ENCODE measurements at regions not wholly inside any gene's neighbourhood (a gene's known extent, or its start where the extent isn't known, plus 50 kb on each side); places are given as distances from the start of the nearest gene placed in this dataset.

DNA sequence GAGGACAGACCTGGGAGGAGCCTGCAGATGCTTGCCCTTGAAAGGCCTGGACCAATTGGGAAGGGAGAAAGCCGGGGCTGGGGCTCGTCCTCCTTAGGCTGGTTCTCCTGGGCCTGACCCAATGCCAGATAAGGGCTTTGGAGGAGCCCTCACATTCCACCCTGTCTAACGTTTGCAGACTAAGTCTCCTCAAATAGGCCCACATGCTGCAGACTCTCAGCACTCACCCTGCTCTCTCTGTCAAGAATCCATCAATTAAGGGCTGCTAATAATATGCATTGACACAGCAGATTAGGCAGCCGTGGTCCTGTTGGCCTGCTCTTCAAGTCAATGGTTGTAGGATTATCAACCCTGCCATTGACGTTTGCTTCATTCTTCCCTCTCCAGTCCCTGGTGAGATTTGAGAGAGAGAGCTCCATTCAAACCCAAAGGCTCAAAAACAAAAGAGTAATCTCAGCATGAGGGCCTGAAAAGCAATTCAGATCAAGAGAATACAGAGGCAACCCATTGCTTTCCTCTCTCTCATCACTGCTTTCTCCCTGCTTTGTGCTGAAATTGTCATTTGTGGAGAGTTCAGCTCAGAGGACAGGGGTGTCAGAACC is 167.6 kb downstream of the INSIG2 start:
- Histone ChIP-seq H3F3A (replicated peaks; ENCODE audit: insufficient read depth) (no peaks in the 10 kb centered on the region), H3K36me3 (replicated peaks in 1 of 2; ENCODE audit: control insufficient read depth in 1 of 2, insufficient read depth in 2 of 2, low read length in 1 of 2) (no peaks in the 10 kb centered on the region), H2AFZ (ENCODE audit: low read depth) (no peak overlapping the region), H3K4me1 (ENCODE audit: control insufficient read depth in 1 of 2, insufficient read depth in 2 of 2, low read depth in 1 of 2, low read length in 1 of 2) (no peaks in the 10 kb centered on the region), H3K27ac (ENCODE audit: low read depth in 2 of 2, low read length in 1 of 2) (no peak overlapping the region), H3K79me2 (ENCODE audit: insufficient read depth) (no peaks in the 10 kb centered on the region), H3K4me2 (no peak overlapping the region), H3K4me3 (ENCODE audit: low read depth in 2 of 2, low read length in 1 of 2) (no peak overlapping the region), H3K27me3 (ENCODE audit: insufficient read depth) (no peaks in the 10 kb centered on the region), H3K9me3 (no peaks in the 10 kb centered on the region), H3K9me2 (no peaks in the 10 kb centered on the region), H3K9ac (no peak overlapping the region), H4K20me1 (ENCODE audit: insufficient read depth) (no peaks in the 10 kb centered on the region)
- TF ChIP-seq, protein P1, sequence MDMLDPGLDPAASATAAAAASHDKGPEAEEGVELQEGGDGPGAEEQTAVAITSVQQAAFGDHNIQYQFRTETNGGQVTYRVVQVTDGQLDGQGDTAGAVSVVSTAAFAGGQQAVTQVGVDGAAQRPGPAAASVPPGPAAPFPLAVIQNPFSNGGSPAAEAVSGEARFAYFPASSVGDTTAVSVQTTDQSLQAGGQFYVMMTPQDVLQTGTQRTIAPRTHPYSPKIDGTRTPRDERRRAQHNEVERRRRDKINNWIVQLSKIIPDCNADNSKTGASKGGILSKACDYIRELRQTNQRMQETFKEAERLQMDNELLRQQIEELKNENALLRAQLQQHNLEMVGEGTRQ (IDR thresholded peaks at IDR 0.05; ENCODE audit: borderline replicate concordance, low read depth, low read length), result no peak
- TF ChIP-seq SIN3A (IDR thresholded peaks at IDR 0.05; ENCODE audit: borderline replicate concordance, low read depth, low read length), result no peak
- TF ChIP-seq FOXM1 (IDR thresholded peaks at IDR 0.05; ENCODE audit: low read depth), result no peak
- no peak for TF ChIP-seq NFIC (IDR thresholded peaks at IDR 0.05; ENCODE audit: borderline replicate concordance)
- no peak for TF ChIP-seq TAF1 (IDR thresholded peaks at IDR 0.05; ENCODE audit: borderline replicate concordance, low read depth, low read length)
- TF ChIP-seq FOXJ3 (CRISPR knock-in tag; IDR thresholded peaks at IDR 0.05), result no peak
- no peak for TF ChIP-seq EP300 (IDR thresholded peaks at IDR 0.05; ENCODE audit: borderline replicate concordance in 1 of 2, low read depth in 1 of 2, low read length in 1 of 2)
- TF ChIP-seq, protein P2, sequence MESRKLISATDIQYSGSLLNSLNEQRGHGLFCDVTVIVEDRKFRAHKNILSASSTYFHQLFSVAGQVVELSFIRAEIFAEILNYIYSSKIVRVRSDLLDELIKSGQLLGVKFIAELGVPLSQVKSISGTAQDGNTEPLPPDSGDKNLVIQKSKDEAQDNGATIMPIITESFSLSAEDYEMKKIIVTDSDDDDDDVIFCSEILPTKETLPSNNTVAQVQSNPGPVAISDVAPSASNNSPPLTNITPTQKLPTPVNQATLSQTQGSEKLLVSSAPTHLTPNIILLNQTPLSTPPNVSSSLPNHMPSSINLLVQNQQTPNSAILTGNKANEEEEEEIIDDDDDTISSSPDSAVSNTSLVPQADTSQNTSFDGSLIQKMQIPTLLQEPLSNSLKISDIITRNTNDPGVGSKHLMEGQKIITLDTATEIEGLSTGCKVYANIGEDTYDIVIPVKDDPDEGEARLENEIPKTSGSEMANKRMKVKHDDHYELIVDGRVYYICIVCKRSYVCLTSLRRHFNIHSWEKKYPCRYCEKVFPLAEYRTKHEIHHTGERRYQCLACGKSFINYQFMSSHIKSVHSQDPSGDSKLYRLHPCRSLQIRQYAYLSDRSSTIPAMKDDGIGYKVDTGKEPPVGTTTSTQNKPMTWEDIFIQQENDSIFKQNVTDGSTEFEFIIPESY (IDR thresholded peaks at IDR 0.05; ENCODE audit: borderline replicate concordance, low read depth), result no peak
- TF ChIP-seq TEAD4 (IDR thresholded peaks at IDR 0.05; ENCODE audit: borderline replicate concordance, insufficient read depth), result no peak
- TF ChIP-seq CHD2 (IDR thresholded peaks at IDR 0.05; ENCODE audit: low read length, partially characterized antibody), result no peak
- CTCF ChIA-PET, result no interaction called here
- 3% methylated on average over 5 of the region's 5 CpGs for WGBS (ENCODE audit: low lambda C conversion rate)
- no peak for DNase-seq
- POLR2A ChIA-PET, result no interaction called here

DNA sequence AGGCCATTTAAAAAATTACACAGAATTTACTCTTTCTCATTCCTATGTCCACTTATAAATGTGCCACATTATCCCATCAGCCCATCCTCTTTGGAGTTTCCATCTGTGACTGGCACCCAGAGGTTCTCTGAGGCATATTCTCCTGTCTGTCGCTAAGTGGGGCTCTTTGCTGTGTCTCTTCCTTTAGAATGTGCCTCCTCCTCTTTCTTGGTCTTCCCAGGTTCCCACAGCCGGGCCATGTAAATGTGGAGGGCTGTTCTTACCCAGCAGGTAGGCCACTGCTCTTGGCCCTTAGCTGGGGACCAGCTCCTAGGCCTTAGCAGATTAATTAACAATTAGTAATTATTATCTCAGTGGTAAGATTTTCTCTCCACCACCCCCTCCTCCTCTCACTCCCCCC is 167.0 kb downstream of the INSIG2 start:
- Histone ChIP-seq H3K4me2 (no peak overlapping the region), H3K9me2 (no peaks in the 10 kb centered on the region), H3F3A (replicated peaks; ENCODE audit: insufficient read depth) (no peaks in the 10 kb centered on the region), H3K4me3 (ENCODE audit: low read depth in 2 of 2, low read length in 1 of 2) (no peak overlapping the region), H3K4me1 (ENCODE audit: control insufficient read depth in 1 of 2, insufficient read depth in 2 of 2, low read depth in 1 of 2, low read length in 1 of 2) (no peaks in the 10 kb centered on the region), H4K20me1 (ENCODE audit: insufficient read depth) (no peaks in the 10 kb centered on the region), H3K9ac (no peak overlapping the region), H3K9me3 (no peaks in the 10 kb centered on the region), H3K27ac (ENCODE audit: low read depth in 2 of 2, low read length in 1 of 2) (no peak overlapping the region), H3K27me3 (ENCODE audit: insufficient read depth) (no peaks in the 10 kb centered on the region), H3K36me3 (replicated peaks in 1 of 2; ENCODE audit: control insufficient read depth in 1 of 2, insufficient read depth in 2 of 2, low read length in 1 of 2) (no peaks in the 10 kb centered on the region), H2AFZ (ENCODE audit: low read depth) (no peak overlapping the region), H3K79me2 (ENCODE audit: insufficient read depth) (no peaks in the 10 kb centered on the region)
- ChIA-PET POLR2A (no interaction called here), CTCF (no interaction called here)
- no peak for TF ChIP-seq JUND (IDR thresholded peaks at IDR 0.05)
- no peak for TF ChIP-seq MXI1 (IDR thresholded peaks at IDR 0.05; ENCODE audit: low read depth, low read length)
- TF ChIP-seq NFIC (IDR thresholded peaks at IDR 0.05; ENCODE audit: borderline replicate concordance), result no peak
- TF ChIP-seq, protein P1 (IDR thresholded peaks at IDR 0.05; ENCODE audit: borderline replicate concordance, low read depth, low read length), result no peak
- TF ChIP-seq TCF12 (IDR thresholded peaks at IDR 0.05), result no peak
- 18% methylated on average over 2 of the region's 2 CpGs for WGBS (ENCODE audit: low lambda C conversion rate)
- DNase-seq, result no peak
